ENCODE measurements at regions not wholly inside any gene's neighbourhood (a gene's known extent, or its start where the extent isn't known, plus 50 kb on each side); places are given as distances from the start of the nearest gene placed in this dataset.

GRCh38 chr10:109616359-109616980 is 306.8 kb downstream of the XPNPEP1 start:
- TF ChIP-seq, protein P1, sequence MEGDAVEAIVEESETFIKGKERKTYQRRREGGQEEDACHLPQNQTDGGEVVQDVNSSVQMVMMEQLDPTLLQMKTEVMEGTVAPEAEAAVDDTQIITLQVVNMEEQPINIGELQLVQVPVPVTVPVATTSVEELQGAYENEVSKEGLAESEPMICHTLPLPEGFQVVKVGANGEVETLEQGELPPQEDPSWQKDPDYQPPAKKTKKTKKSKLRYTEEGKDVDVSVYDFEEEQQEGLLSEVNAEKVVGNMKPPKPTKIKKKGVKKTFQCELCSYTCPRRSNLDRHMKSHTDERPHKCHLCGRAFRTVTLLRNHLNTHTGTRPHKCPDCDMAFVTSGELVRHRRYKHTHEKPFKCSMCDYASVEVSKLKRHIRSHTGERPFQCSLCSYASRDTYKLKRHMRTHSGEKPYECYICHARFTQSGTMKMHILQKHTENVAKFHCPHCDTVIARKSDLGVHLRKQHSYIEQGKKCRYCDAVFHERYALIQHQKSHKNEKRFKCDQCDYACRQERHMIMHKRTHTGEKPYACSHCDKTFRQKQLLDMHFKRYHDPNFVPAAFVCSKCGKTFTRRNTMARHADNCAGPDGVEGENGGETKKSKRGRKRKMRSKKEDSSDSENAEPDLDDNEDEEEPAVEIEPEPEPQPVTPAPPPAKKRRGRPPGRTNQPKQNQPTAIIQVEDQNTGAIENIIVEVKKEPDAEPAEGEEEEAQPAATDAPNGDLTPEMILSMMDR (IDR thresholded peaks at IDR 0.05 in 8 of 11, conservative IDR thresholded peaks at IDR 0.05 in 3 of 11) = no peak
- TF ChIP-seq POLR2A (IDR thresholded peaks at IDR 0.05) (no peak), POLR2AphosphoS5 (IDR thresholded peaks at IDR 0.05) (no peak)

Data from spleen (tissue), 7 donors.